Mesenteric fat pad (tissue), 1 donor: ENCODE measurements at regions not wholly inside any gene's neighbourhood (a gene's known extent, or its start where the extent isn't known, plus 50 kb on each side); places are given as distances from the start of the nearest gene placed in this dataset.
A peak's percentile ranks its signal among the peaks of the same experiment; 100 is the strongest.

Experiments used
- DNase-seq: peaks from one replicate; pipeline ENCODE4 v3.0.0-alpha.2; 2020; ENCODE audit warnings: low spot score
- microRNA-seq: library from miRNA; unstranded; fragments of <30 nt; microRNA quantifications from one replicate; pipeline ENCODE4 v1.2.0, GENCODE V29; 2020; ENCODE audit warnings: borderline number of aligned reads
- donor health status: DM: yes; HTN: yes; CAD: no.

GRCh38 chr4:182185491-182185890 is 57.7 kb upstream of the TENM3 start:
- DNase-seq, result no peak

GRCh38 chr4:182187674-182188073 is 55.5 kb upstream of the TENM3 start:
- DNase-seq, result no peak

- no peak for DNase-seq
Measured at GRCh38 chr4:182188622-182189021, 54.6 kb upstream of the TENM3 start.

GRCh38 chr4:182189103-182189878 is 53.9 kb upstream of the TENM3 start:
- DNase-seq, result no peak

GRCh38 chr4:182190306-182190705 is 52.9 kb upstream of the TENM3 start:
- no peak for DNase-seq

GRCh38 chr4:182192511-182193181 is 50.6 kb upstream of the TENM3 start:
- DNase-seq, result no peak

GRCh38 chr4:182193311-182193710 is 49.9 kb upstream of the TENM3 start:
- DNase-seq, result no peak

Small RNAs in the stretch of these regions (microRNA-seq; reads per million reads assigned to microRNA genes)
- 8.0 reads per million, percentile 3 among the genes with 10 or more reads in this experiment for gene MIR1305
